DND-41 (cell line): ENCODE measurements at regions not wholly inside any gene's neighbourhood (a gene's known extent, or its start where the extent isn't known, plus 50 kb on each side); places are given as distances from the start of the nearest gene placed in this dataset.

Experiments
- ATAC-seq: fragments of 200-7000 bp; cut with Tn5 transposase; 3 replicates; pipeline ENCODE4 v1.9.1; 2021; ENCODE audit warnings: low read depth; ENCODE audit not compliant: insufficient read depth
- DNase-seq: peaks from one replicate; pipeline ENCODE4 v3.0.0-alpha.2; 2020
- H2AFZ ChIP-seq: 2 replicates; pipeline ENCODE4 v1.6.0; 2012; ENCODE audit warnings: low read depth, low read length
- H3K27ac ChIP-seq: 2 replicates; pipeline ENCODE4 v1.5.1; 2012; ENCODE audit warnings: low read length, inconsistent platforms
- H3K27me3 ChIP-seq: fragments of 200-600 bp; sonication (generic); 2 replicates; pipeline ENCODE4 v1.6.0; 2012; ENCODE audit warnings: low read length, mild to moderate bottlenecking, inconsistent platforms; ENCODE audit not compliant: insufficient read depth, poor library complexity
- H3K36me3 ChIP-seq: 2 replicates; pipeline ENCODE4 v1.5.1; 2012; ENCODE audit warnings: low read length, inconsistent platforms; ENCODE audit not compliant: insufficient read depth
- H3K4me1 ChIP-seq: 2 replicates; pipeline ENCODE4 v1.5.1; 2012; ENCODE audit warnings: mild to moderate bottlenecking, low read length; ENCODE audit not compliant: insufficient read depth
- H3K4me2 ChIP-seq: 2 replicates; pipeline ENCODE4 v1.6.0; 2012; ENCODE audit warnings: mild to moderate bottlenecking, moderate library complexity, low read length, inconsistent platforms; ENCODE audit not compliant: insufficient read depth
- H3K4me3 ChIP-seq, 2 experiments: fragments of 200-600 bp in 1 of 2; shearing (Covaris generic) in 1 of 2; 2 replicates each; pipeline ENCODE4 v1.5.1; 2012 to 2016; ENCODE audit warnings: inconsistent platforms in 2 of 2, low read length in 2 of 2, mild to moderate bottlenecking in 2 of 2, low read depth in 1 of 2, moderate library complexity in 1 of 2
- H3K79me2 ChIP-seq: 2 replicates; pipeline ENCODE4 v1.6.0; 2012; ENCODE audit warnings: low read length, inconsistent platforms; ENCODE audit not compliant: insufficient read depth
- H3K9ac ChIP-seq: 2 replicates; pipeline ENCODE4 v1.6.0; 2012; ENCODE audit warnings: low read depth, mild to moderate bottlenecking, inconsistent platforms, low read length, moderate library complexity
- H3K9me3 ChIP-seq: 2 replicates; pipeline ENCODE4 v1.5.1; 2012; ENCODE audit warnings: low read length, moderate library complexity, mild to moderate bottlenecking, inconsistent platforms; ENCODE audit not compliant: insufficient read depth, severe bottlenecking
- H4K20me1 ChIP-seq: 2 replicates; pipeline ENCODE4 v1.6.0; 2012; ENCODE audit warnings: low read length; ENCODE audit not compliant: insufficient read depth
- EZH2 ChIP-seq: IDR thresholded peaks from 3 replicates; pipeline ENCODE4 v1.6.1; 2012; ENCODE audit warnings: borderline replicate concordance, low read depth, mild to moderate bottlenecking, moderate library complexity, low read length, inconsistent platforms; ENCODE audit not compliant: severe bottlenecking
- TF ChIP-seq, protein P1 (sequence below): IDR thresholded peaks from 2 replicates; pipeline ENCODE4 v1.5.1; 2012; ENCODE audit warnings: borderline replicate concordance, low read length, moderate library complexity, mild to moderate bottlenecking; ENCODE audit not compliant: poor library complexity, severe bottlenecking; ENCODE audit errors: extremely low read depth

DNA sequence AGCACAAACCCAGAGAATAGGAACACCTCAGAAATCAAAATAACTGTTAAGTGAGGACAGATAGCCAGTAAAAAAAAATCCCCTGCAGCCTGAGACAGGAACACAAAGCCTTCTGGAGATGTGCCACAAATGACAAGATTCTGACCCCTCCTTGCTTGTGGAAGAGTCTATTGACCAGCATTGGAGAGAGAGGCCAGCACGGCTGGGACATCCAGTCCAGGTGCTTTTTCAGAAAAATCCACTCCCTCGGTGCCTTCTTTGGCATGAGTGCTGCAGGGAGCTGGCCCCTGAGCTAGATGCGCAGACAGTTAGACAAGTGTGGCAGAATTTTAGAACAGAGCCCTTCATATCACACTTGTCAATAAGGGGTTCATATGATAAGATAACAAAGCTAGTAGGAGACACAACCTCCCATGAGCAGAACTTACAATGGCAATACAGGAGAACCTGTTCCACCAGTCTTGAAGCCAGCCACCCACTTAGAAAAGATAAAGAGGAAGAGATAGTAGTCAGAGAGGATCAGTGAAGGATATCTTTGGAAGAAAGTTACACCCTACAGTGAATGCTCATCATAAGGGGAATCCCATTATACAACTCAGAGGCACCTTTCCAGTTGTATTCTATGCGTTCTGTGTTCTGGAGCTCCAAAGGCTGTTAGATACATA lies 298.4 kb downstream of the TLE1 start:
- H3K4me2 ChIP-seq = no peak overlapping the region
- H4K20me1 ChIP-seq = no peaks in the 10 kb centered on the region
- DNase-seq = no peak

DNA sequence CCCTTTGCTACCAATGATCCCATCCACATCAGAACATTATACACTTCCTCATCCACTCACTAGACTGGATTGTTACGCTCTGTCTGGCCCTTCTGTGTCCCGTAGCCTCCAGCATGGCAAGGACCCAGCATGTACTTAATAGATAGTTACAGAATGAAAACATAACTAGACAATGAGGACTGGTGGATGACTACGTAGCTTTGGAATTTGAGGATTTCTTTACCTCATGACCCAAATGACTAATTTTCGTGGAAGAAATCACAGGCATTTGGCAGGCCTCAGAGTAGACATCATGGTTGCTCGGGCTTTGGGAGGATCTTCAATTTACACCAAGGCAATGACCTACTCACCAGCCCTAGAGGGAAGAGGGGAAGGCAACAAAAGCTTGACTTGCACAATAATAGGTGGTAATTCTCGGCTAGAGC lies 299.8 kb downstream of the TLE1 start:
- Histone ChIP-seq H3K4me1 (peaks cover 4% of the 10 kb centered on the region; the same call in 1 of the 2 replicates), H2AFZ (no peak overlapping the region), H3K9ac (no peak overlapping the region), H3K36me3 (no peaks in the 10 kb centered on the region), H3K4me2 (no peak overlapping the region), H3K4me3 (no peak overlapping the region), H3K79me2 (no peaks in the 10 kb centered on the region), H3K9me3 (no peaks in the 10 kb centered on the region), H4K20me1 (no peaks in the 10 kb centered on the region), H3K27ac (no peak overlapping the region), H3K27me3 (no peaks in the 10 kb centered on the region)
- TF ChIP-seq, protein P1, sequence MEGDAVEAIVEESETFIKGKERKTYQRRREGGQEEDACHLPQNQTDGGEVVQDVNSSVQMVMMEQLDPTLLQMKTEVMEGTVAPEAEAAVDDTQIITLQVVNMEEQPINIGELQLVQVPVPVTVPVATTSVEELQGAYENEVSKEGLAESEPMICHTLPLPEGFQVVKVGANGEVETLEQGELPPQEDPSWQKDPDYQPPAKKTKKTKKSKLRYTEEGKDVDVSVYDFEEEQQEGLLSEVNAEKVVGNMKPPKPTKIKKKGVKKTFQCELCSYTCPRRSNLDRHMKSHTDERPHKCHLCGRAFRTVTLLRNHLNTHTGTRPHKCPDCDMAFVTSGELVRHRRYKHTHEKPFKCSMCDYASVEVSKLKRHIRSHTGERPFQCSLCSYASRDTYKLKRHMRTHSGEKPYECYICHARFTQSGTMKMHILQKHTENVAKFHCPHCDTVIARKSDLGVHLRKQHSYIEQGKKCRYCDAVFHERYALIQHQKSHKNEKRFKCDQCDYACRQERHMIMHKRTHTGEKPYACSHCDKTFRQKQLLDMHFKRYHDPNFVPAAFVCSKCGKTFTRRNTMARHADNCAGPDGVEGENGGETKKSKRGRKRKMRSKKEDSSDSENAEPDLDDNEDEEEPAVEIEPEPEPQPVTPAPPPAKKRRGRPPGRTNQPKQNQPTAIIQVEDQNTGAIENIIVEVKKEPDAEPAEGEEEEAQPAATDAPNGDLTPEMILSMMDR = no peak
- no peak for TF ChIP-seq EZH2
- DNase-seq = no peak
- no peak for ATAC-seq

More for the DNA sequence above, 298.4 kb downstream of the TLE1 start:
- no peaks in the 10 kb centered on the region for H3K36me3 ChIP-seq
- H3K9ac ChIP-seq = no peak overlapping the region
- H3K27ac ChIP-seq = no peak overlapping the region
- H3K4me3 ChIP-seq = no peak overlapping the region
- TF ChIP-seq EZH2 = no peak
- TF ChIP-seq, protein P1 = no peak
- H3K9me3 ChIP-seq = no peaks in the 10 kb centered on the region
- peaks cover 4% of the 10 kb centered on the region; the same call in 1 of the 2 replicates for H3K4me1 ChIP-seq
- no peaks in the 10 kb centered on the region for H3K79me2 ChIP-seq
- no peak overlapping the region for H2AFZ ChIP-seq
- no peaks in the 10 kb centered on the region for H3K27me3 ChIP-seq
- no peak for ATAC-seq

DNA sequence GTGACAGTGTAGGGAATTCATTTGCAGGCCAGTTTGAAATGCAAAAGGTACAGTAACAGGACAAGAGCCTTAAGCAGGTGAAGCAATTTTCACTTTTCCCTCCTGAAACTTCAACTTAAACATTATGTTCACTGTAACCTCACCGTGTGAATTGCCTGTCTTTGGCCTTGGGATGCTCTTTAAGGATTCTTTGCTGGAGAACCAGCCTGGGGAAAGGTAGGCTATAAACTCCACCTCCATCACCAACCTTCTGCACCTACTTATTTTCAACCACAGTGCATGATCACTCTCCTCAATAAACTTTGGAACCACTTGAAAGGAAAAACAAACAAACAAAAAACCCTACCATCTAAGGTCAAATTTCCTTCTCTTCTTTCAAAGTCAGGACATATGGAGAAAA lies 300.5 kb downstream of the TLE1 start:
- Histone ChIP-seq H3K4me1 (peaks cover 4% of the 10 kb centered on the region; the same call in 1 of the 2 replicates), H3K9ac (no peak overlapping the region), H3K9me3 (no peaks in the 10 kb centered on the region), H4K20me1 (no peaks in the 10 kb centered on the region), H3K27ac (no peak overlapping the region), H3K4me3 (no peak overlapping the region), H3K36me3 (no peaks in the 10 kb centered on the region), H3K27me3 (no peaks in the 10 kb centered on the region), H2AFZ (no peak overlapping the region), H3K4me2 (no peak overlapping the region), H3K79me2 (no peaks in the 10 kb centered on the region)
- TF ChIP-seq EZH2 = no peak
- TF ChIP-seq, protein P1 = no peak
- no peak for ATAC-seq
- no peak for DNase-seq
